NCI-H1930 (cell line): ENCODE measurements at regions not wholly inside any gene's neighbourhood (a gene's known extent, or its start where the extent isn't known, plus 50 kb on each side); places are given as distances from the start of the nearest gene placed in this dataset.

ENCODE experiments used
- DNase-seq, 2 experiments: peaks; one replicate each; lab custom pipeline; 2025; lab: John Stamatoyannopoulos, UW

GRCh38 chr12:105986779-105987684 is 151.7 kb downstream of the NUAK1 start:
- no peak for DNase-seq

DNA sequence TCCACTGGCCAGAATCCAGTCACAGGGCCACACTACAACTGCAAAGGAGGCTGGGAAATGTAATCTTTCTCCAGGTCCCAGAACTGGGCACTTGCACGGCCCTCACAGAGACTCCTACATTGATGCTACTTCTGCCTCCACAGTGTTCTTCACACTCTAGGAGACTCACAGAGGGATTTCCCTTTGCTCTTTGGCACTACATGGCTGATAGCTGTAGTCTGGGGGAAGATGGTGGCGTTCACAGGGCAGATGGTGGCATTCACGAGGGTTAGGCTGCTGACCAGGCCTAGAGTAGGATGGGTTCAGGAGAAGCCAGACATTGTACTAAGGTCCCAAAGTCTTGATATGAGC is 151.1 kb downstream of the NUAK1 start:
- DNase-seq: no peak

- no peak for DNase-seq
Measured at GRCh38 chr12:105992849-105993740, 145.7 kb downstream of the NUAK1 start.

GRCh38 chr12:105993766-105994555 is 144.8 kb downstream of the NUAK1 start:
- no peak for DNase-seq

GRCh38 chr12:105995961-105996431 is 142.8 kb downstream of the NUAK1 start:
- no peak for DNase-seq

- no peak for DNase-seq
Measured at GRCh38 chr12:105998561-105998960, 140.2 kb downstream of the NUAK1 start.

GRCh38 chr12:106000382-106001104 is 138.2 kb downstream of the NUAK1 start:
- no peak for DNase-seq

GRCh38 chr12:106001105-106001836 is 137.5 kb downstream of the NUAK1 start:
- no peak for DNase-seq

DNA sequence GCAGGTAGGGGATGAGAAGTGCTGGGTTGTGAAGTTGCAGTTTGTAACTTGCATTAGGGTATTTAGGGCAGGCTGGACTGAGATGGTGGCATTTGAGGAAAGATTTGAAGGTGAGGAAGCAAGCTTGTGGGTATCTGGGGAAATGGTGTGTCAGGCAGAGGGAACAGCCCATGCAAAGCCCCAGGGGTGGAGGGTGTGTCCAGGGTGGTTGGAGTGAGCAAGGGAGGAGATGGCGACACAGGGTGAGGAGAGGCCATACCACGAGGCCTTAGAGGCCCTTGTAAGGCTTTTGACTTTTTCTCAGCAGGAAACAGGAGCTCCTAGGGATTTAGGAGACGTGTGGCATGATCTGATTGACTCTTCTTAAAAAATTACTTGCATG is 136.9 kb downstream of the NUAK1 start:
- no peak for DNase-seq

DNA sequence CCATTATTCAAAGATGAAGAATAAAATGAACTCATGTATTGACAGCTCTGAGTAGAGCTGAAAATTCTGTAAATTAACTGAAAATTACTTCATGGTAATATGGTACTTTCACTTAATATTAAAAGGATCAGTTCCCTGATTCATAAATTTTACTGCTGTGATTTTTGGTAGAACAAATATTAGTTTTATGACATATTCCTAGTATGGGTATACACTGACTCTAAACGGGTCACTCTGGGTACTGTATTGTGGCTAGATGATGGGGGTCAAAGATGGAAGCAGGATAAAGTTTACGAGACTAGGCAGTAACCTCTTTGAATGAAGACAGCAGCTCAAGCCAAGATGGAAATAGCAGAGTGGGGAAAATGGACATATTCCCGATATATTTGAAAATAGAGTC is 135.5 kb downstream of the NUAK1 start:
- no peak for DNase-seq

GRCh38 chr12:106004289-106004688 is 134.5 kb downstream of the NUAK1 start:
- no peak for DNase-seq

GRCh38 chr12:106006382-106006781 is 132.4 kb downstream of the NUAK1 start:
- no peak for DNase-seq

GRCh38 chr12:106006940-106007339 is 131.8 kb downstream of the NUAK1 start:
- no peak for DNase-seq

DNA sequence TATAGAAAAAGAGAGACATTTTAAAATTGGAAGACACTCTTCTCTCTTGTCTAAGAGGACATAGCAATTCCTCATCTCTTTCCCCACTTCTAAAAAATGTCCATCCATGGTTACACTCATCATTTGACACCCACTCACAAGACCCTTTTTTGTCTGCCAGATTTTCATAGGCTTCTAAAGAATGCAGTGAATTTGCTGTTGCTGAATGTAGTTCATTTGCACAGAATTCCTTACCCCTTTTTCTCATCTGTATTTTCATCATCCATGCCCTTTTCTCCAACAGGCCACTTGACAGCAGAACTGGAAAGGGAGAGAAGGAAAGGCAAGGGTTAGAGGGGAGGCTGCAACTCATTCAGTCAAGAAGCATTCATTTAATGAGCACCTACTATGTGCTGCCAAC is 128.0 kb downstream of the NUAK1 start:
- DNase-seq: no peak
